ENCODE measurements at regions not wholly inside any gene's neighbourhood (a gene's known extent, or its start where the extent isn't known, plus 50 kb on each side); places are given as distances from the start of the nearest gene placed in this dataset.

DNA sequence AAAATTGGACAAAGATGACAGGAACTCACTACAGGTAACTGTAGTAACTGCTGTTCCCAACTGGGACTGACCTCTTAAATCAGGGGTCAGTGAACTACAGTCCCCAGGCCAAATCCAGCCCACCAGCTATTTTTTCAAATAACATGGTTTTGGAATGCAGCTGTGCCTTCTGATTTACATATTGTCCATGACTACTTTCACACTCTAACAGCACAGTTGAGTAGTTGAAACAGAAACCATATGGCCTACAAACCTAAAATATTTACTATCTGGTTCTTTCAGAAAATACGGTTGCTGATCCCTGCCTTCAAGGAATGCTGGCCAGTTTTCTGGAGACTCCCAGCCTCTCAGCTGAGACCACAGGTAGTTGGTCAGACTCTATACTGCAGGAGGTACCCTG is 161.5 kb upstream of the PRNP start:
- TF ChIP-seq, protein P1, sequence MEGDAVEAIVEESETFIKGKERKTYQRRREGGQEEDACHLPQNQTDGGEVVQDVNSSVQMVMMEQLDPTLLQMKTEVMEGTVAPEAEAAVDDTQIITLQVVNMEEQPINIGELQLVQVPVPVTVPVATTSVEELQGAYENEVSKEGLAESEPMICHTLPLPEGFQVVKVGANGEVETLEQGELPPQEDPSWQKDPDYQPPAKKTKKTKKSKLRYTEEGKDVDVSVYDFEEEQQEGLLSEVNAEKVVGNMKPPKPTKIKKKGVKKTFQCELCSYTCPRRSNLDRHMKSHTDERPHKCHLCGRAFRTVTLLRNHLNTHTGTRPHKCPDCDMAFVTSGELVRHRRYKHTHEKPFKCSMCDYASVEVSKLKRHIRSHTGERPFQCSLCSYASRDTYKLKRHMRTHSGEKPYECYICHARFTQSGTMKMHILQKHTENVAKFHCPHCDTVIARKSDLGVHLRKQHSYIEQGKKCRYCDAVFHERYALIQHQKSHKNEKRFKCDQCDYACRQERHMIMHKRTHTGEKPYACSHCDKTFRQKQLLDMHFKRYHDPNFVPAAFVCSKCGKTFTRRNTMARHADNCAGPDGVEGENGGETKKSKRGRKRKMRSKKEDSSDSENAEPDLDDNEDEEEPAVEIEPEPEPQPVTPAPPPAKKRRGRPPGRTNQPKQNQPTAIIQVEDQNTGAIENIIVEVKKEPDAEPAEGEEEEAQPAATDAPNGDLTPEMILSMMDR (IDR thresholded peaks at IDR 0.05): no peak
- no peak for TF ChIP-seq POLR2A (IDR thresholded peaks at IDR 0.05)
- no peak for TF ChIP-seq POLR2AphosphoS5 (IDR thresholded peaks at IDR 0.05)
